ENCODE measurements at regions not wholly inside any gene's neighbourhood (a gene's known extent, or its start where the extent isn't known, plus 50 kb on each side); places are given as distances from the start of the nearest gene placed in this dataset.

DNA sequence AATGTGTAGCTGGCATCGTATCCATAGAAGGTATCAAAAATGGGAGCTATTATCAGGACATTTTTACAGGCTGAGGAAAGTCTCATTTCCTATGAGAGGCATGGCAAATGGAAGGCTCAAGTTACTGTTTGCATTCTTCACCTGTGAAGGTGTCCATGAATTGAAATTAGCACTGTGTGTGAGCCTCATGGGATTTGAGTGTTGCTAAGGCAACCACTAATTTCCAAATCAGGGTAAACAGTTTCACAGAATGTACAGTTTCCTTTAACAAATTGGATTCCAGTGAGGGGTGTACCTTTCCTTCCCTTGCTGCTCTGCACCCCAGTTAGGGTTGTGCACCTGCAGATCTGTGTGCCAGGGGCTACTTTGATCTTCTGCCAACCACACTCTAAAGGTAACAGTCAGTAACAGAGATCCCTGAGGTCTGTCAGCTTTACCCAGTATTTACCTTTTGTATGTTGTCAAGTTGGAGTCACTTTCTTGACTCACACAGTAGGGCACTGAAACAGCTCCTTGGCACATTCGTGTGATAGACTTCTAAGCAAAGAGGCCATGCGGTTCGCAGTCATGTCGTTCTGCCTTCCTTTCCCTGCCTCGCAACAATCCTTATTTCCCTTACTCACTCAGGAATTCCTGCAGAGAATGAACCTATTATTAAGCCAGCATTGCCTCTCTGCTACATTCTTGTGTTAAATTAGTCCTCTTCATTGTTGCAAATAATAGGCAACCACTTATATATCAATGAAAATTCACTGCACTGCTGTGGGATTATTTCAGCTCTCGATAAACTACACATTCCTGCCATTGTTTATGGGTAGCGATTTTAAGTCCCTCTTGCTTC, 129.8 kb upstream of the GBE1 start:
- no peak for TF ChIP-seq RAD21 (IDR thresholded peaks at IDR 0.05; ENCODE audit: low read depth)
- TF ChIP-seq CEBPB (IDR thresholded peaks at IDR 0.05): no peak
- no peak for TF ChIP-seq FOXM1 (IDR thresholded peaks at IDR 0.05; ENCODE audit: borderline replicate concordance, low read depth)
- TF ChIP-seq CREB1 (IDR thresholded peaks at IDR 0.05; ENCODE audit: low read depth): no peak
- no peak for TF ChIP-seq NFIC (IDR thresholded peaks at IDR 0.05)
- TF ChIP-seq, protein P1, sequence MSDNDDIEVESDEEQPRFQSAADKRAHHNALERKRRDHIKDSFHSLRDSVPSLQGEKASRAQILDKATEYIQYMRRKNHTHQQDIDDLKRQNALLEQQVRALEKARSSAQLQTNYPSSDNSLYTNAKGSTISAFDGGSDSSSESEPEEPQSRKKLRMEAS (IDR thresholded peaks at IDR 0.05): peak; percentile 21; the same call in 1 of the 2 replicates
- TF ChIP-seq EP300 (IDR thresholded peaks at IDR 0.05; ENCODE audit: borderline replicate concordance): no peak
- no peak for TF ChIP-seq TCF12 (IDR thresholded peaks at IDR 0.05; ENCODE audit: low read depth)
